ENCODE measurements at regions not wholly inside any gene's neighbourhood (a gene's known extent, or its start where the extent isn't known, plus 50 kb on each side); places are given as distances from the start of the nearest gene placed in this dataset.

DNA sequence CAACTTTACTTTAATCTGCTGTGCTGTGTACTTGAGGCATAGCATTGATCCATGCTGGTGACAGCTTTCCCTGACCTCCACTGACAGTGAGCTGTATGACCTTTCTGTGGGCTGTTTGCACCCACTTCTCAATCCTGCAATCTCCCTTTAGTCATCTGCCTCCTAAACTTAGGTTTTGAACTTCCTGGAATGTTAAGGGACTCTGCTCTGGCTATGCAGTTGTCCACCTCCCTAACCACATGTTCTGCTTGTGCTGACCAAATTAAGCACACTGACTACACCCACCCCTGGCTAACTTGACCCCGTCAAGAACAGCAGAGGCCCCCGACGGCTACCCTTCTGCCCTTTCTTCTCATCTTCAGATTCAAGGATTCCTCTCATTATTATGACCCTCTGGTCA lies 89.1 kb upstream of the NTM start:
- no peak for FAIRE-seq
- TF ChIP-seq, protein P1, sequence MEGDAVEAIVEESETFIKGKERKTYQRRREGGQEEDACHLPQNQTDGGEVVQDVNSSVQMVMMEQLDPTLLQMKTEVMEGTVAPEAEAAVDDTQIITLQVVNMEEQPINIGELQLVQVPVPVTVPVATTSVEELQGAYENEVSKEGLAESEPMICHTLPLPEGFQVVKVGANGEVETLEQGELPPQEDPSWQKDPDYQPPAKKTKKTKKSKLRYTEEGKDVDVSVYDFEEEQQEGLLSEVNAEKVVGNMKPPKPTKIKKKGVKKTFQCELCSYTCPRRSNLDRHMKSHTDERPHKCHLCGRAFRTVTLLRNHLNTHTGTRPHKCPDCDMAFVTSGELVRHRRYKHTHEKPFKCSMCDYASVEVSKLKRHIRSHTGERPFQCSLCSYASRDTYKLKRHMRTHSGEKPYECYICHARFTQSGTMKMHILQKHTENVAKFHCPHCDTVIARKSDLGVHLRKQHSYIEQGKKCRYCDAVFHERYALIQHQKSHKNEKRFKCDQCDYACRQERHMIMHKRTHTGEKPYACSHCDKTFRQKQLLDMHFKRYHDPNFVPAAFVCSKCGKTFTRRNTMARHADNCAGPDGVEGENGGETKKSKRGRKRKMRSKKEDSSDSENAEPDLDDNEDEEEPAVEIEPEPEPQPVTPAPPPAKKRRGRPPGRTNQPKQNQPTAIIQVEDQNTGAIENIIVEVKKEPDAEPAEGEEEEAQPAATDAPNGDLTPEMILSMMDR (IDR thresholded peaks at IDR 0.05; ENCODE audit: insufficient read depth, low read length, severe bottlenecking): no peak

DNA sequence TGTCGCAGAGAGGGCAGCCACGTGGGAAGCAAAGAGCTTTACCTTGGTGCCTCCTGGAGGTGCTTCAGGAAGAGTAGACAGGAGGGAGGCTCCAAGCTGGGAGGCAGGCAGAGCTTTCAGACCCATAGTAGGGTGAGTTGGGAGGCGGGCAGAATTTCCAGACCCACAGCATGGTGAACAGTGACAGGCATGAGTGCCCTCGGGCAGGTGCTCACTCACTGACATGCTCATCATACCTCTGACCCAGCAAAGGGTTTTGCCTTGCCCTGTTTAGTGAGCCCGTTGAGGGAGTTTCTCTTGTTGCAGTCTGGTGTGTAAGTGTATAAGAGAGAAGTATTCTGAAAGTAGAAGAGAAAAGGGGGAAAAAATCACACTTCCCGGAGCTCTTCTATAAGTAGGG lies 86.4 kb upstream of the NTM start:
- TF ChIP-seq, protein P1 (IDR thresholded peaks at IDR 0.05; ENCODE audit: insufficient read depth, low read length, severe bottlenecking): no peak
- no peak overlapping the region for H3K4me3 ChIP-seq (ENCODE audit: low read depth, low read length)
- no peak for FAIRE-seq
- H3K36me3 ChIP-seq (ENCODE audit: control insufficient read depth, insufficient read depth, low read length): no peaks in the 10 kb centered on the region
- no peaks in the 10 kb centered on the region for H3K27me3 ChIP-seq (ENCODE audit: control insufficient read depth, insufficient read depth, low read length)
- DNase-seq (ENCODE audit: low read depth): no peak

More for the DNA sequence above, 89.1 kb upstream of the NTM start:
- no peaks in the 10 kb centered on the region for H3K27me3 ChIP-seq (ENCODE audit: control insufficient read depth, insufficient read depth, low read length)
- DNase-seq (ENCODE audit: low read depth): no peak
- no peak overlapping the region for H3K4me3 ChIP-seq (ENCODE audit: low read depth, low read length)
- H3K36me3 ChIP-seq (ENCODE audit: control insufficient read depth, insufficient read depth, low read length): no peaks in the 10 kb centered on the region

DNA sequence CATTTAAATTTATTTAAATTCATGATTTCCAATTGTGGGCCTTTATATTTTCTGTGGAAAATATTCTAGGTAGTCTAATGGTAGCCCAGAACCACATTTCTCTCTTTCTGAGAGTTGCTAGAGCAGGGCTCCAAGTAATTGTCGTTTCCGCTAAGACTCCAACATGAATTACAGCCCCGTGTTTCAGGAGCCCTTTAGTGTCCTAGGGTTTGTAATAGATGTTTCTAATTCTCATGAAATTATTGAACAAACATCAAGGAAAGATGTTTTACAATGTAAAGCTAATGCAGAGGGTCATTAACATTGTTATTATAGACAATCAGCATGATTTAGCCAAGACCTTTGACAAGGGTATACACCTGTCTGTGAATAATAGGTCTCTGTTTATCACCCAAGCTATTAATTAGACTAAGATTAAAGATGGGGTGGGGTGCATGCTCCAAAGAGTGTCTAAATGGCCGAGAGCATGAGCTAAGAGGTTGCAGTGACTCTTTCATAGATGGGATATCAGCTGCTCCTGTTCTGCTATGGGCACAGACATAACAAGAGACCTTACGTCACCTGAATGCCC lies 81.8 kb upstream of the NTM start:
- TF ChIP-seq, protein P1 (IDR thresholded peaks at IDR 0.05; ENCODE audit: insufficient read depth, low read length, severe bottlenecking): no peak
- DNase-seq (ENCODE audit: low read depth) (no peak), FAIRE-seq (no peak)
- H3K4me3 ChIP-seq (ENCODE audit: low read depth, low read length): no peak overlapping the region
- no peaks in the 10 kb centered on the region for H3K36me3 ChIP-seq (ENCODE audit: control insufficient read depth, insufficient read depth, low read length)
- no peaks in the 10 kb centered on the region for H3K27me3 ChIP-seq (ENCODE audit: control insufficient read depth, insufficient read depth, low read length)

DNA sequence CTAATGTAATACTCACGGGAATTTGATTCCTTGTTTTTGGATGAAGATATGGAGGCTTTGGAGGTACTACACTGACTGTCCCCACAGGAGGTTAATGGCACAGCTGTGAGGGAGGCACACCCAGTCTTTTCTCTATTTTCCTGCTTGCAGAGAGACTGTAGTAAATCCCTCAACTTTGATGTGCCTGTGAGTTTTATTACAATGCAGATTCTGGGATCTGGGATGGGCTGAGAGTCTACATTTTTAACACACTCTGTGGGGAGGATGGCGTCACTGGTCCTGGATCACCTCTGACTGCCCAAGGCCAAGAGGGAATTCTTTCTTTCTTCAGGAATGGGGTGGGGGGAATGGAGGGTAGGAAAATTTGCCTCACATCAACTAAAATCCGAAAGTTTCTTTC lies 80.2 kb upstream of the NTM start:
- Histone ChIP-seq H3K36me3 (ENCODE audit: control insufficient read depth, insufficient read depth, low read length) (no peaks in the 10 kb centered on the region), H3K4me3 (ENCODE audit: low read depth, low read length) (no peak overlapping the region), H3K27me3 (ENCODE audit: control insufficient read depth, insufficient read depth, low read length) (no peaks in the 10 kb centered on the region)
- TF ChIP-seq, protein P1 (IDR thresholded peaks at IDR 0.05; ENCODE audit: insufficient read depth, low read length, severe bottlenecking): no peak
- FAIRE-seq (no peak), DNase-seq (ENCODE audit: low read depth) (no peak)

DNA sequence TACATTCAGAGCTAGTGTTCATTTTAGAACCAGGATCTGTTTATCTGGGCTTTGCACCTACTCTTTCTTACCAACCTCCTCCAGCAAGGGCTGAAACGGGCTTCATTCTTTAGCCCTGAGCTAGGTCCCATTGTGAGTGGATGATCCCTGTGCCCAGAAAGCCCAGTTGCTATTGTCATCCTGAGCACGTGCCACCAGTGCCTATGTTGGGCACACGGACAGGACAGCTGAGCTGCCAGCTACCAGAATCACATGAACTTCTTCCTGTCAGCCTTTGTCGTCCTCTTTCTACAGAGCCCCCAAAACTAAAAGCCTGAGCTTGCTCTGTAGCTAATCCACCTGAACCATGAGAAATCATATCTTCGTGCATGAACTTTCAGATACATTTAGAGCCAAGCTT lies 74.4 kb upstream of the NTM start:
- Histone ChIP-seq H3K27me3 (ENCODE audit: control insufficient read depth, insufficient read depth, low read length) (no peaks in the 10 kb centered on the region), H3K4me3 (ENCODE audit: low read depth, low read length) (no peak overlapping the region), H3K36me3 (ENCODE audit: control insufficient read depth, insufficient read depth, low read length) (no peaks in the 10 kb centered on the region)
- DNase-seq (ENCODE audit: low read depth) (no peak), FAIRE-seq (peak; percentile 79)
- TF ChIP-seq, protein P1 (IDR thresholded peaks at IDR 0.05; ENCODE audit: insufficient read depth, low read length, severe bottlenecking): no peak

DNA sequence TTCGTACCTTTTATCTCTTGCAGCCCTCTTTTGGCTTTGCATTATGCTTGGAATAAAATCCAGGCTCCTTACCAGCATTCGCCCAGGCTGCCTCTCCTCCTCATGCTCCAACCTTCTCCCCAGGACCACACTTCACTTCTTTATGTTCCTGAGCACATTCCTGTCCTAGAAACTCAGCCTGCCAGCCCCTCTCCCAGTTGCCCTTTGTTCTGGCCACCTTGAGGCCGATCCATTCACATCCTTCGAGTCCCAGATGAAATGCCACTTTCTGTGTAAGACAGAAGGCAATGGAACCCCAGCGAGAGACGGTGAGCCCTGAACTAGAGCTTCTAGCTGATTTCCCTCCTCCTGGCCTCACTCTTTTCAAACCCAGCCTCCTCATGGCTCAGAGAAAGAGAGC lies 73.0 kb upstream of the NTM start:
- FAIRE-seq (no peak), DNase-seq (ENCODE audit: low read depth) (no peak)
- TF ChIP-seq, protein P1 (IDR thresholded peaks at IDR 0.05; ENCODE audit: insufficient read depth, low read length, severe bottlenecking): no peak
- Histone ChIP-seq H3K36me3 (ENCODE audit: control insufficient read depth, insufficient read depth, low read length) (no peaks in the 10 kb centered on the region), H3K4me3 (ENCODE audit: low read depth, low read length) (no peak overlapping the region), H3K27me3 (ENCODE audit: control insufficient read depth, insufficient read depth, low read length) (no peaks in the 10 kb centered on the region)

All from bronchial epithelial cell (primary cell).